H1 (cell line): ENCODE measurements at regions not wholly inside any gene's neighbourhood (a gene's known extent, or its start where the extent isn't known, plus 50 kb on each side); places are given as distances from the start of the nearest gene placed in this dataset.
A peak's percentile ranks its signal among the peaks of the same experiment; 100 is the strongest.

Experiments
- CTCF ChIA-PET: fragments of 300-600 bp; sonication (Branson Sonifier 250); formaldehyde crosslinking; loops from one replicate; lab custom pipeline; 2021; ENCODE audit not compliant: partially characterized antibody; lab: Charles Lee
- POLR2A ChIA-PET: fragments of 300-600 bp; sonication (Branson Sonifier 250); formaldehyde crosslinking; loops from one replicate; lab custom pipeline; 2021; ENCODE audit warnings: inconsistent platforms; ENCODE audit not compliant: partially characterized antibody; lab: Charles Lee
- DNase-seq, 2 experiments: peaks; one replicate each; pipeline versions ENCODE4 v3.0.0 to v3.0.0-alpha.2; 2010 to 2022; ENCODE audit warnings: low spot score in 2 of 2, low read depth in 1 of 2, mixed read lengths in 1 of 2
- FAIRE-seq: peaks from 2 replicates; lab custom pipeline; 2011; peaks lifted over from hg19 to GRCh38; lab: Jason Lieb, UNC
- H2AFZ ChIP-seq: 2 replicates; pipeline ENCODE4 v1.8.1; 2012; ENCODE audit warnings: low read length, inconsistent platforms
- H2AK5ac ChIP-seq: 2 replicates; pipeline ENCODE4 v1.6.1; 2013; ENCODE audit warnings: low read depth, low read length
- H2BK120ac ChIP-seq: replicated peaks from 2 replicates; pipeline ENCODE3; 2013; ENCODE audit warnings: low read depth, low read length, inconsistent platforms
- H2BK12ac ChIP-seq: 2 replicates; pipeline ENCODE4 v1.6.1; 2013; ENCODE audit warnings: low read depth, low read length
- H2BK15ac ChIP-seq: 2 replicates; pipeline ENCODE4 v1.6.1; 2013; ENCODE audit warnings: low read length
- H2BK20ac ChIP-seq: 2 replicates; pipeline ENCODE4 v1.6.1; 2013; ENCODE audit warnings: low read length
- H2BK5ac ChIP-seq: 2 replicates; pipeline ENCODE4 v1.6.1; 2013; ENCODE audit warnings: low read depth, low read length
- H3K14ac ChIP-seq: 2 replicates; pipeline ENCODE4 v1.6.1; 2013; ENCODE audit warnings: inconsistent platforms; ENCODE audit not compliant: insufficient read length
- H3K18ac ChIP-seq: 2 replicates; pipeline ENCODE4 v1.6.1; 2013; ENCODE audit warnings: low read length; ENCODE audit errors: extremely low read depth
- H3K23ac ChIP-seq: 2 replicates; pipeline ENCODE4 v1.6.1; 2013; ENCODE audit warnings: inconsistent platforms; ENCODE audit not compliant: insufficient read length
- H3K23me2 ChIP-seq: 2 replicates; pipeline ENCODE4 v1.6.1; 2013; ENCODE audit warnings: low read depth, low read length
- H3K27ac ChIP-seq: 2 replicates; pipeline ENCODE4 v1.6.1; 2011; ENCODE audit warnings: low read depth, low read length, inconsistent platforms
- H3K27me3 ChIP-seq, 4 experiments: replicated peaks in 1 of 4; 1 replicate in 1 of 4; 2 replicates in 3 of 4; pipeline versions ENCODE4 v1.6.1 to v1.8.1; 2011 to 2013; ENCODE audit warnings: low read length in 3 of 4, mild to moderate bottlenecking in 3 of 4, inconsistent platforms in 2 of 4, mixed read lengths in 2 of 4, moderate library complexity in 1 of 4; ENCODE audit not compliant: control insufficient read depth in 3 of 4, insufficient read depth in 3 of 4; ENCODE audit errors: extremely low read depth in 1 of 4
- H3K36me3 ChIP-seq, 4 experiments: 2 replicates each; pipeline versions ENCODE4 v1.6.1 to v1.8.1; 2011 to 2013; ENCODE audit warnings: mild to moderate bottlenecking in 4 of 4, low read length in 3 of 4, moderate library complexity in 2 of 4, control low read depth in 1 of 4, inconsistent platforms in 1 of 4; ENCODE audit not compliant: insufficient read depth in 4 of 4, control insufficient read depth in 2 of 4
- H3K4ac ChIP-seq: replicated peaks from 2 replicates; pipeline ENCODE3; 2013; ENCODE audit warnings: low read length, low read depth, mixed read lengths, inconsistent platforms; ENCODE audit not compliant: insufficient read length
- H3K4me1 ChIP-seq, 4 experiments: replicated peaks in 1 of 4; 1 replicate in 1 of 4; 2 replicates in 3 of 4; pipeline versions ENCODE4 v1.6.1 to v1.8.1; 2011 to 2013; ENCODE audit warnings: low read length in 3 of 4, inconsistent platforms in 2 of 4, mixed read lengths in 1 of 4; ENCODE audit not compliant: insufficient read depth in 4 of 4, control insufficient read depth in 3 of 4
- H3K4me2 ChIP-seq, 2 experiments: 2 replicates each; pipeline versions ENCODE4 v1.6.1 to v1.8.1; 2011 to 2013; ENCODE audit warnings: low read depth in 2 of 2, low read length in 2 of 2, control low read depth in 1 of 2, inconsistent platforms in 1 of 2, mild to moderate bottlenecking in 1 of 2; ENCODE audit not compliant: insufficient read depth in 1 of 2
- H3K4me3 ChIP-seq, 4 experiments: fragments of 200-600, 300-600 bp in 1 of 4; sonication (generic), shearing (Covaris generic), sonication (Bioruptor Twin) in 1 of 4; 2 replicates each; pipeline versions ENCODE4 v1.5.1 to v1.8.1; 2011 to 2016; ENCODE audit warnings: low read length in 4 of 4, low read depth in 3 of 4, control low read depth in 2 of 4, inconsistent platforms in 2 of 4, mild to moderate bottlenecking in 2 of 4, mixed read lengths in 1 of 4, moderate library complexity in 1 of 4; ENCODE audit not compliant: insufficient read depth in 2 of 4; ENCODE audit errors: extremely low read depth in 1 of 4
- H3K56ac ChIP-seq: replicated peaks from 2 replicates; pipeline ENCODE3; 2013; ENCODE audit warnings: low read depth, mild to moderate bottlenecking, mixed read lengths, low read length, inconsistent platforms; ENCODE audit not compliant: insufficient read length
- H3K79me1 ChIP-seq: 2 replicates; pipeline ENCODE4 v1.6.1; 2013; ENCODE audit warnings: low read depth, low read length, control low read depth
- H3K79me2 ChIP-seq, 2 experiments: 2 replicates each; pipeline versions ENCODE4 v1.6.1 to v1.8.1; 2012 to 2013; ENCODE audit warnings: low read length in 2 of 2, mild to moderate bottlenecking in 2 of 2, inconsistent platforms in 1 of 2; ENCODE audit not compliant: insufficient read depth in 2 of 2, control insufficient read depth in 1 of 2
- H3K9ac ChIP-seq, 4 experiments: replicated peaks in 1 of 4; 1 replicate in 1 of 4; 2 replicates in 3 of 4; pipeline versions ENCODE4 v1.6.1 to v1.8.1; 2011 to 2013; ENCODE audit warnings: low read depth in 3 of 4, low read length in 3 of 4, control low read depth in 2 of 4, mild to moderate bottlenecking in 2 of 4, moderate library complexity in 2 of 4, inconsistent platforms in 1 of 4; ENCODE audit errors: extremely low read depth in 1 of 4
- H3K9me3 ChIP-seq, 2 experiments: 2 replicates each; pipeline versions ENCODE4 v1.6.1 to v1.8.1; 2012 to 2013; ENCODE audit warnings: mild to moderate bottlenecking in 2 of 2, moderate library complexity in 2 of 2, control low read depth in 1 of 2, inconsistent platforms in 1 of 2, low read depth in 1 of 2, low read length in 1 of 2, mixed read lengths in 1 of 2; ENCODE audit not compliant: insufficient read depth in 2 of 2
- H4K20me1 ChIP-seq, 2 experiments: replicated peaks in 1 of 2; 2 replicates each; pipeline versions ENCODE3 to v1.8.1; 2011 to 2013; ENCODE audit warnings: inconsistent platforms in 2 of 2, low read length in 2 of 2, mild to moderate bottlenecking in 1 of 2; ENCODE audit not compliant: insufficient read depth in 2 of 2, control insufficient read depth in 1 of 2
- H4K5ac ChIP-seq: 2 replicates; pipeline ENCODE4 v1.6.1; 2013; ENCODE audit warnings: low read length, low read depth, mixed read lengths, inconsistent platforms; ENCODE audit not compliant: insufficient read length
- H4K8ac ChIP-seq: 2 replicates; pipeline ENCODE4 v1.8.0; 2013; ENCODE audit warnings: mild to moderate bottlenecking, moderate library complexity, low read length, inconsistent platforms; ENCODE audit not compliant: insufficient read depth; ENCODE audit errors: extremely low read depth
- H4K91ac ChIP-seq: replicated peaks from 2 replicates; pipeline ENCODE3; 2013; ENCODE audit warnings: low read length, mixed read lengths, inconsistent platforms; ENCODE audit not compliant: insufficient read length
- ATF3 ChIP-seq: IDR thresholded peaks from 2 replicates; pipeline ENCODE4 v1.6.1; 2011; ENCODE audit warnings: low read depth, mild to moderate bottlenecking, low read length; ENCODE audit not compliant: insufficient read depth
- KDM1A ChIP-seq: fragments of 200-600, 300-600 bp; sonication (generic); IDR thresholded peaks from 2 replicates; pipeline ENCODE4 v1.7.1; 2016; ENCODE audit warnings: mild to moderate bottlenecking, low read length, borderline replicate concordance
- POLR2AphosphoS5 ChIP-seq: IDR thresholded peaks from 2 replicates; pipeline ENCODE4 v1.6.1; 2011; ENCODE audit warnings: low read depth, low read length
- SIX5 ChIP-seq: IDR thresholded peaks from 2 replicates; pipeline ENCODE4 v1.6.1; 2011; ENCODE audit warnings: mild to moderate bottlenecking, low read depth, low read length
- YY1 ChIP-seq: IDR thresholded peaks from 2 replicates; pipeline ENCODE4 v1.6.1; 2011; ENCODE audit warnings: low read depth, mild to moderate bottlenecking, low read length
- WGBS, 2 experiments: shearing (Covaris generic) in 1 of 2; methylation state at CpG; one replicate each; pipeline versions ENCODE4 v1.1.6 to v1.1.7; 2013 to 2015; ENCODE audit warnings: low lambda C conversion rate in 2 of 2, mixed read lengths in 2 of 2, inconsistent platforms in 1 of 2, low coverage in 1 of 2, missing lambda C conversion rate in 1 of 2; ENCODE audit not compliant: insufficient replicate concordance in 2 of 2, insufficient coverage in 1 of 2, insufficient read length in 1 of 2; ENCODE audit errors: extremely low coverage in 1 of 2, missing lambda C conversion rate in 1 of 2; 5-methylcytosine and 5-hydroxymethylcytosine counted together

GRCh38 chr20:50257860-50258259 lies 67.2 kb downstream of the CEBPB start:
- Histone ChIP-seq H2BK120ac (no peak overlapping the region), H3K27me3 (no peaks in the 10 kb centered on the region), H3K4me3 (no peak overlapping the region), H3K4ac (no peak overlapping the region), H3K9me3 (no peaks in the 10 kb centered on the region), H4K8ac (no peak overlapping the region), H3K23ac (no peak overlapping the region), H3K4me2 (no peak overlapping the region), H2BK5ac (no peak overlapping the region), H4K91ac (no peak overlapping the region), H3K18ac (no peak overlapping the region), H3K79me1 (no peaks in the 10 kb centered on the region), H3K4me1 (peaks cover 0 to 4% (median 0%) of the 10 kb centered on the region in 4 experiments; a peak in 1 of 7 replicates), H3K27ac (no peak overlapping the region), H3K9ac (no peak overlapping the region), H2AK5ac (no peak overlapping the region), H4K20me1 (no peaks in the 10 kb centered on the region), H3K23me2 (peaks cover 3% of the 10 kb centered on the region; the same call in 1 of the 2 replicates), H2BK15ac (no peak overlapping the region), H4K5ac (no peak overlapping the region), H2AFZ (no peak overlapping the region), H3K79me2 (no peaks in the 10 kb centered on the region), H3K36me3 (no peaks in the 10 kb centered on the region), H3K56ac (no peak overlapping the region), H2BK20ac (no peak overlapping the region), H2BK12ac (no peak overlapping the region), H3K14ac (no peak overlapping the region)
- ChIA-PET POLR2A (no interaction called here), CTCF (no interaction called here)
- TF ChIP-seq POLR2AphosphoS5 (no peak), SIX5 (no peak), KDM1A (0 out of 2 replicates have a peak, but pooled peaks have one; percentile 37), ATF3 (no peak), YY1 (no peak)
- no peak for FAIRE-seq
- 82% methylated on average over 7 of the region's 8 CpGs; no CpG with 5 or more reads in 1 of the 2 experiments for WGBS, 2 experiments
- DNase-seq = no peak
